ENCODE measurements at regions not wholly inside any gene's neighbourhood (a gene's known extent, or its start where the extent isn't known, plus 50 kb on each side); places are given as distances from the start of the nearest gene placed in this dataset.
"Not testable (repeated sequence)": the region's sequence is repeated elsewhere in the genome, so short reads cannot be mapped to it uniquely, and the experiment has no call there.

DNA sequence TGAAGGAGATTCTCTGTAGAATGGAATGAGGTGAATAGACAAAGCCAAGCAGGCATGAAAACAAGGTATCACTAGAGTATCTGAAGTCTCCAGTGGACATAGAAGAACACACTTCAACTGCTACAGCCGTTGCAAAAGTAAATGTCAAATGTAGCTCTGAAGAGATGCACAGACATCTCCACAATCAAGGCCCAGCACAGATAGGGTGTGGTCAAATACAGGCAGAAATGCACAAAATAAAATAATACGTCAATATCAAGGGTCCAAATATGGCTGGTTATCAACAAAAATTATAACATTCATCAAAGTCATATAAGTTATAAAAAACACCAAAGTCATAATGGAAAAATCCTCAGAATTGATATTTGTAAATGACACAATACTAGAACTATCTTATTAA, 1107.3 kb downstream of the TMEM121 start:
- no peak overlapping the region for H2AK5ac ChIP-seq (ENCODE audit: low read length)
- H3K14ac ChIP-seq (ENCODE audit: low read length) = no peak overlapping the region
- no peak overlapping the region for H3K9ac ChIP-seq (ENCODE audit: low read length)
- no peak overlapping the region for H3K4me3 ChIP-seq (ENCODE audit: low read depth, low read length)
- no peak overlapping the region for H2BK12ac ChIP-seq (ENCODE audit: low read length)
- no CpG with 5 or more reads among the region's 2 CpGs for WGBS (ENCODE audit: extremely low coverage, insufficient coverage, insufficient read length)
- no peak overlapping the region for H4K91ac ChIP-seq (ENCODE audit: low read depth, low read length)
- no peak overlapping the region for H2AFZ ChIP-seq (ENCODE audit: insufficient read depth, low read length, poor library complexity)
- H4K8ac ChIP-seq (ENCODE audit: low read depth, low read length) = no peak overlapping the region
- no peaks in the 10 kb centered on the region for H3K79me2 ChIP-seq (ENCODE audit: control insufficient read depth, insufficient read depth, low read length, poor library complexity)
- H3K27me3 ChIP-seq (ENCODE audit: insufficient read depth, low read length) = no peaks in the 10 kb centered on the region
- H2BK5ac ChIP-seq (ENCODE audit: low read depth, low read length, poor library complexity) = no peak overlapping the region
- no peak overlapping the region for H3K27ac ChIP-seq (ENCODE audit: low read depth, low read length)
- H3K36me3 ChIP-seq (ENCODE audit: control insufficient read depth in 1 of 2, insufficient read depth in 2 of 2, low read length in 2 of 2) = no peaks in the 10 kb centered on the region
- H3K79me1 ChIP-seq (ENCODE audit: low read length) = no peaks in the 10 kb centered on the region
- H4K12ac ChIP-seq (ENCODE audit: low read depth, low read length) = no peak overlapping the region
- no peak overlapping the region for H3K4me2 ChIP-seq (ENCODE audit: low read length)
- H3K4me1 ChIP-seq (ENCODE audit: control insufficient read depth in 1 of 2, insufficient read depth in 2 of 2, low read length in 2 of 2) = no peaks in the 10 kb centered on the region
- H3K23ac ChIP-seq (ENCODE audit: low read length) = no peak overlapping the region
- H3K4ac ChIP-seq (ENCODE audit: low read depth, low read length) = no peak overlapping the region
- no peak overlapping the region for H3K18ac ChIP-seq (ENCODE audit: low read length)
- DNase-seq = no peak
- H2BK120ac ChIP-seq (ENCODE audit: insufficient read depth, low read length, poor library complexity) = no peak overlapping the region
- H3K9me3 ChIP-seq (ENCODE audit: insufficient read depth, low read depth, low read length) = peaks cover 21% of the 10 kb centered on the region

GRCh38 chr14:106635569-106635968, 1109.2 kb downstream of the TMEM121 start:
- Histone ChIP-seq H3K9me3 (ENCODE audit: insufficient read depth, low read depth, low read length) (peaks cover 23% of the 10 kb centered on the region), H3K27ac (ENCODE audit: low read depth, low read length) (no peak overlapping the region), H3K9ac (ENCODE audit: low read length) (no peak overlapping the region), H2AK5ac (ENCODE audit: low read length) (no peak overlapping the region), H3K79me1 (ENCODE audit: low read length) (no peaks in the 10 kb centered on the region), H3K18ac (ENCODE audit: low read length) (no peak overlapping the region), H4K91ac (ENCODE audit: low read depth, low read length) (no peak overlapping the region), H3K23ac (ENCODE audit: low read length) (no peak overlapping the region), H3K4me3 (ENCODE audit: low read depth, low read length) (no peak overlapping the region), H3K4ac (ENCODE audit: low read depth, low read length) (no peak overlapping the region), H2BK5ac (ENCODE audit: low read depth, low read length, poor library complexity) (no peak overlapping the region), H3K4me2 (ENCODE audit: low read length) (no peak overlapping the region), H2AFZ (ENCODE audit: insufficient read depth, low read length, poor library complexity) (no peak overlapping the region), H2BK120ac (ENCODE audit: insufficient read depth, low read length, poor library complexity) (no peak overlapping the region), H3K4me1 (ENCODE audit: control insufficient read depth in 1 of 2, insufficient read depth in 2 of 2, low read length in 2 of 2) (no peaks in the 10 kb centered on the region), H3K79me2 (ENCODE audit: control insufficient read depth, insufficient read depth, low read length, poor library complexity) (no peaks in the 10 kb centered on the region), H3K27me3 (ENCODE audit: insufficient read depth, low read length) (no peaks in the 10 kb centered on the region), H4K12ac (ENCODE audit: low read depth, low read length) (no peak overlapping the region), H2BK12ac (ENCODE audit: low read length) (no peak overlapping the region), H3K36me3 (ENCODE audit: control insufficient read depth in 1 of 2, insufficient read depth in 2 of 2, low read length in 2 of 2) (no peaks in the 10 kb centered on the region), H4K8ac (ENCODE audit: low read depth, low read length) (no peak overlapping the region), H3K14ac (ENCODE audit: low read length) (no peak overlapping the region)
- WGBS (ENCODE audit: extremely low coverage, insufficient coverage, insufficient read length) = no CpG with 5 or more reads among the region's 4 CpGs
- no peak for DNase-seq

- H2BK5ac ChIP-seq (ENCODE audit: low read depth, low read length, poor library complexity); H3K36me3 ChIP-seq (ENCODE audit: control insufficient read depth in 1 of 2, insufficient read depth in 2 of 2, low read length in 2 of 2); DNase-seq; H2AFZ ChIP-seq (ENCODE audit: insufficient read depth, low read length, poor library complexity); H3K9ac ChIP-seq (ENCODE audit: low read length); H2BK120ac ChIP-seq (ENCODE audit: insufficient read depth, low read length, poor library complexity); H3K4me1 ChIP-seq (ENCODE audit: control insufficient read depth in 1 of 2, insufficient read depth in 2 of 2, low read length in 2 of 2); H3K79me2 ChIP-seq (ENCODE audit: control insufficient read depth, insufficient read depth, low read length, poor library complexity); H3K4me3 ChIP-seq (ENCODE audit: low read depth, low read length); H3K4me2 ChIP-seq (ENCODE audit: low read length); H3K18ac ChIP-seq (ENCODE audit: low read length); H3K79me1 ChIP-seq (ENCODE audit: low read length); H3K23ac ChIP-seq (ENCODE audit: low read length); H2BK12ac ChIP-seq (ENCODE audit: low read length); H3K27me3 ChIP-seq (ENCODE audit: insufficient read depth, low read length); H3K14ac ChIP-seq (ENCODE audit: low read length); H4K91ac ChIP-seq (ENCODE audit: low read depth, low read length); H4K8ac ChIP-seq (ENCODE audit: low read depth, low read length); H3K27ac ChIP-seq (ENCODE audit: low read depth, low read length); H4K12ac ChIP-seq (ENCODE audit: low read depth, low read length); H2AK5ac ChIP-seq (ENCODE audit: low read length); H3K4ac ChIP-seq (ENCODE audit: low read depth, low read length): not testable (repeated sequence)
- WGBS (ENCODE audit: extremely low coverage, insufficient coverage, insufficient read length) = no CpG with 5 or more reads among the region's 25 CpGs
- peaks cover 19% of the 10 kb centered on the region for H3K9me3 ChIP-seq (ENCODE audit: insufficient read depth, low read depth, low read length)
These were observed 1112.5 kb downstream of the TMEM121 start for GRCh38 chr14:106638786-106639452.

DNA sequence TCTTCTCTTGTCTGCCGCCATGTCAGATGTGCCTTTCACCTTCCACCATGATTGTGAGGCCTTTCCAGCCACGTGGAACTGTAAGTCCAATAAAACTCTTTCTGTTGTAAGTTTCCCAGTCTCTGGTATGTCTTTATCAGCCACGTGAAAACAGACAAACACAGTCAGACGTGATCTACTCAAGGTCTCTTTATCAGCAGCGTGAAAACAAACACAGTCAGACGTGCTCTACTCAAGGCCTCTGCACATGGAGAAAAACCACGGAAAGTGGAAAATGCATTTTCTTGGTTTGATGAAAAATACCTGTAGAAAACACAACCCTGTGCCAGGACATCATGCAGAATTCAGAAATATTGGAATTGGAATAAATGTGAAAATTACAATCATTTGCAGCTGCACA, 1115.7 kb downstream of the TMEM121 start:
- Histone ChIP-seq H2AK5ac (ENCODE audit: low read length) (no peak overlapping the region), H4K12ac (ENCODE audit: low read depth, low read length) (no peak overlapping the region), H3K18ac (ENCODE audit: low read length) (no peak overlapping the region), H3K9me3 (ENCODE audit: insufficient read depth, low read depth, low read length) (peaks cover 13% of the 10 kb centered on the region), H3K4ac (ENCODE audit: low read depth, low read length) (no peak overlapping the region), H2BK5ac (ENCODE audit: low read depth, low read length, poor library complexity) (no peak overlapping the region), H3K79me2 (ENCODE audit: control insufficient read depth, insufficient read depth, low read length, poor library complexity) (no peaks in the 10 kb centered on the region), H2BK120ac (ENCODE audit: insufficient read depth, low read length, poor library complexity) (no peak overlapping the region), H3K27me3 (ENCODE audit: insufficient read depth, low read length) (no peaks in the 10 kb centered on the region), H3K27ac (ENCODE audit: low read depth, low read length) (no peak overlapping the region), H3K9ac (ENCODE audit: low read length) (no peak overlapping the region), H3K4me1 (ENCODE audit: control insufficient read depth in 1 of 2, insufficient read depth in 2 of 2, low read length in 2 of 2) (no peaks in the 10 kb centered on the region), H3K36me3 (ENCODE audit: control insufficient read depth in 1 of 2, insufficient read depth in 2 of 2, low read length in 2 of 2) (no peaks in the 10 kb centered on the region), H4K91ac (ENCODE audit: low read depth, low read length) (no peak overlapping the region), H3K4me3 (ENCODE audit: low read depth, low read length) (no peak overlapping the region), H3K79me1 (ENCODE audit: low read length) (no peaks in the 10 kb centered on the region), H4K8ac (ENCODE audit: low read depth, low read length) (no peak overlapping the region), H2AFZ (ENCODE audit: insufficient read depth, low read length, poor library complexity) (no peak overlapping the region), H3K23ac (ENCODE audit: low read length) (no peak overlapping the region), H2BK12ac (ENCODE audit: low read length) (no peak overlapping the region), H3K14ac (ENCODE audit: low read length) (no peak overlapping the region), H3K4me2 (ENCODE audit: low read length) (no peak overlapping the region)
- no CpG with 5 or more reads among the region's 7 CpGs for WGBS (ENCODE audit: extremely low coverage, insufficient coverage, insufficient read length)
- DNase-seq = no peak
